LHCN-M2 (cell line): ENCODE measurements at regions not wholly inside any gene's neighbourhood (a gene's known extent, or its start where the extent isn't known, plus 50 kb on each side); places are given as distances from the start of the nearest gene placed in this dataset.
A peak's percentile ranks its signal among the peaks of the same experiment; 100 is the strongest.

Experiments
- DNase-seq: peaks from one replicate; pipeline ENCODE4 v3.0.0-alpha.2; 2012; ENCODE audit warnings: low read depth

- DNase-seq: no peak
These were observed 168.5 kb downstream of the KATNIP start for GRCh38 chr16:27718201-27719105.

- DNase-seq: no peak
These were observed 169.1 kb downstream of the KATNIP start for GRCh38 chr16:27719106-27719445.

- no peak for DNase-seq
These were observed 171.0 kb downstream of the KATNIP start for GRCh38 chr16:27720731-27721530.

GRCh38 chr16:27721531-27722181 is 171.7 kb downstream of the KATNIP start:
- DNase-seq: peak; percentile 35

- DNase-seq: no peak
These were observed 172.3 kb downstream of the KATNIP start for GRCh38 chr16:27722207-27722606.

GRCh38 chr16:27722892-27723450 is 173.0 kb downstream of the KATNIP start:
- no peak for DNase-seq

- no peak for DNase-seq
These were observed 174.0 kb downstream of the KATNIP start for GRCh38 chr16:27723711-27724481.

GRCh38 chr16:27724482-27725235 is 174.7 kb downstream of the KATNIP start:
- DNase-seq: no peak

GRCh38 chr16:27725236-27726000 is 175.5 kb downstream of the KATNIP start:
- DNase-seq: no peak

GRCh38 chr16:27726621-27727261 is 176.8 kb downstream of the KATNIP start:
- no peak for DNase-seq

GRCh38 chr16:27727941-27728340 is 178.0 kb downstream of the KATNIP start:
- DNase-seq: no peak

GRCh38 chr16:27728691-27729090 is 178.7 kb downstream of the KATNIP start:
- no peak for DNase-seq

GRCh38 chr16:27729516-27730304 is 179.8 kb downstream of the KATNIP start:
- DNase-seq: no peak

- DNase-seq: no peak
These were observed 180.8 kb downstream of the KATNIP start for GRCh38 chr16:27730661-27731210.

GRCh38 chr16:27735031-27735430 is 185.1 kb downstream of the KATNIP start:
- DNase-seq: no peak

- DNase-seq: no peak
These were observed 186.5 kb downstream of the KATNIP start for GRCh38 chr16:27736431-27736830.

GRCh38 chr16:27737513-27737912 is 187.6 kb downstream of the KATNIP start:
- DNase-seq: no peak
